Spleen (tissue), 7 donors: ENCODE measurements at regions not wholly inside any gene's neighbourhood (a gene's known extent, or its start where the extent isn't known, plus 50 kb on each side); places are given as distances from the start of the nearest gene placed in this dataset.

Experiments
- CTCF ChIP-seq, 11 experiments: fragments of 200-600 bp in 7 of 11; fragments of 450-650 bp in 4 of 11; sonication (generic) in 4 of 11; IDR thresholded peaks in 8 of 11; conservative IDR thresholded peaks in 3 of 11; 1 replicate in 7 of 11; 2 replicates in 4 of 11; pipeline versions ENCODE4 v1.4.0 to v1.8.0; 2016 to 2021; ENCODE audit warnings: antibody characterized with exemption in 11 of 11, inconsistent platforms in 4 of 11, mild to moderate bottlenecking in 1 of 11
- POLR2A ChIP-seq, 3 donors: fragments of 450-650 bp; IDR thresholded peaks; one replicate each; pipeline ENCODE4 v1.5.1; 2017; ENCODE audit warnings: antibody characterized with exemption in 3 of 3, mild to moderate bottlenecking in 1 of 3
- POLR2AphosphoS5 ChIP-seq, 3 donors: sonication (generic); formaldehyde crosslinking; IDR thresholded peaks; one replicate each; pipeline ENCODE4 v1.5.1; 2017; ENCODE audit warnings: antibody characterized with exemption in 3 of 3
- donor health status: DM: no; HTN: no; CAD: no; lungs with moderate emphysema.
- donor health status: DM: no; HTN: no; CAD: no.
- donor health status: DM: no; HTN: no; CAD: no.

GRCh38 chr18:24545651-24546050, 85.2 kb downstream of the HRH4 start:
- TF ChIP-seq CTCF (IDR thresholded peaks at IDR 0.05 in 8 of 11, conservative IDR thresholded peaks at IDR 0.05 in 3 of 11) (no peak), POLR2AphosphoS5 (IDR thresholded peaks at IDR 0.05) (no peak), POLR2A (IDR thresholded peaks at IDR 0.05) (no peak)
